ENCODE measurements at regions not wholly inside any gene's neighbourhood (a gene's known extent, or its start where the extent isn't known, plus 50 kb on each side); places are given as distances from the start of the nearest gene placed in this dataset.

DNA sequence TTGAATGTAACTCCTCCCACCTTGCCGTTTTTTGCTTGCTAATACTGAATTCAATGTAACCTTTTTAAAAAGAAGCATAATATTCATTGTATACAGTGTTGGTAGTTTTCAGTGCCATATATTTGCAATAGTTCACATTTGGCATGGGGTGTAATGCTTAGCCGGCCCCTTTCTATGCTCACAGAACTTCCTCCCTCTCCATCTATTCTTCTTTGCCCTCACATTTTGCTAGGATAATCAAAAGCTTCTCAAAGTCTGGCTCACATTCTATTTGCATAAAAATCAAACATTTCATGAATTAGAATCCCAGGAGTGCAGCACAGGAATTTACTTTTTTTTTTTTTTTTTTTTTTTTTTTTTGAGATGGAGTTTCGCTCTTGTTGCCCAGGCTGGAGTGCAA is 226.3 kb upstream of the MPDZ start:
- Histone ChIP-seq H4K20me1 (replicated peaks; ENCODE audit: control insufficient read depth, extremely low read depth, insufficient read depth, low read length) (no peaks in the 10 kb centered on the region), H3K79me2 (ENCODE audit: control insufficient read depth, insufficient read depth, low read length) (no peaks in the 10 kb centered on the region), H3K9me3 (replicated peaks; ENCODE audit: control insufficient read depth, insufficient read depth, low read length) (no peaks in the 10 kb centered on the region), H3K4me2 (ENCODE audit: insufficient read depth, low read length) (no peak overlapping the region), H3K27me3 (ENCODE audit: control insufficient read depth in 2 of 2, insufficient read depth in 2 of 2, low read length in 2 of 2) (no peaks in the 10 kb centered on the region), H3K4me3 (replicated peaks in 1 of 3; ENCODE audit: insufficient read depth in 1 of 3, low read depth in 1 of 3, low read length in 3 of 3) (no peak overlapping the region), H3K36me3 (ENCODE audit: control insufficient read depth in 2 of 2, extremely low read depth in 1 of 2, insufficient read depth in 2 of 2, low read length in 2 of 2) (no peaks in the 10 kb centered on the region), H3K4me1 (ENCODE audit: control insufficient read depth, extremely low read depth, insufficient read depth, low read length) (no peaks in the 10 kb centered on the region), H3K9me1 (replicated peaks; ENCODE audit: control insufficient read depth, extremely low read depth, insufficient read depth, low read length) (no peaks in the 10 kb centered on the region), H3K9ac (replicated peaks; ENCODE audit: extremely low read depth, insufficient read depth, low read length) (no peak overlapping the region), H2AFZ (ENCODE audit: low read depth, low read length) (no peak overlapping the region), H3K27ac (ENCODE audit: insufficient read depth, low read depth, low read length) (no peak overlapping the region)
- CTCF ChIA-PET, result interaction anchor here (1.7 kb wide), 1 partner anchor 9 kb away, joined by 4 read pairs; no protein-coding TSS in a partner anchor
- FAIRE-seq (no peak), DNase-seq (ENCODE audit: low read depth, low spot score) (no peak)
- intact Hi-C loops (cut with micrococcal nuclease) (no loop called here), dilution Hi-C loops (cut with MboI; ENCODE audit: extremely low pct_ligation_motif_present, low sequenced_read_pairs) (no loop called here)
- TF ChIP-seq MYC (IDR thresholded peaks at IDR 0.05; ENCODE audit: low read depth, low read length), result no peak
- TF ChIP-seq FOS (IDR thresholded peaks at IDR 0.05; ENCODE audit: borderline replicate concordance, insufficient read depth, low read length), result no peak
- no peak for TF ChIP-seq POLR2A (IDR thresholded peaks at IDR 0.05; ENCODE audit: low read depth, low read length)
- TF ChIP-seq, protein P1, sequence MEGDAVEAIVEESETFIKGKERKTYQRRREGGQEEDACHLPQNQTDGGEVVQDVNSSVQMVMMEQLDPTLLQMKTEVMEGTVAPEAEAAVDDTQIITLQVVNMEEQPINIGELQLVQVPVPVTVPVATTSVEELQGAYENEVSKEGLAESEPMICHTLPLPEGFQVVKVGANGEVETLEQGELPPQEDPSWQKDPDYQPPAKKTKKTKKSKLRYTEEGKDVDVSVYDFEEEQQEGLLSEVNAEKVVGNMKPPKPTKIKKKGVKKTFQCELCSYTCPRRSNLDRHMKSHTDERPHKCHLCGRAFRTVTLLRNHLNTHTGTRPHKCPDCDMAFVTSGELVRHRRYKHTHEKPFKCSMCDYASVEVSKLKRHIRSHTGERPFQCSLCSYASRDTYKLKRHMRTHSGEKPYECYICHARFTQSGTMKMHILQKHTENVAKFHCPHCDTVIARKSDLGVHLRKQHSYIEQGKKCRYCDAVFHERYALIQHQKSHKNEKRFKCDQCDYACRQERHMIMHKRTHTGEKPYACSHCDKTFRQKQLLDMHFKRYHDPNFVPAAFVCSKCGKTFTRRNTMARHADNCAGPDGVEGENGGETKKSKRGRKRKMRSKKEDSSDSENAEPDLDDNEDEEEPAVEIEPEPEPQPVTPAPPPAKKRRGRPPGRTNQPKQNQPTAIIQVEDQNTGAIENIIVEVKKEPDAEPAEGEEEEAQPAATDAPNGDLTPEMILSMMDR (IDR thresholded peaks at IDR 0.05; ENCODE audit: extremely low read depth in 1 of 2, insufficient read depth in 1 of 2, low read depth in 1 of 2, low read length in 2 of 2), result no peak
- no peak for TF ChIP-seq JUN (IDR thresholded peaks at IDR 0.05; ENCODE audit: borderline replicate concordance, insufficient read depth, insufficient read length, low read depth)
- TF ChIP-seq, protein P2, sequence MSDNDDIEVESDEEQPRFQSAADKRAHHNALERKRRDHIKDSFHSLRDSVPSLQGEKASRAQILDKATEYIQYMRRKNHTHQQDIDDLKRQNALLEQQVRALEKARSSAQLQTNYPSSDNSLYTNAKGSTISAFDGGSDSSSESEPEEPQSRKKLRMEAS (IDR thresholded peaks at IDR 0.05; ENCODE audit: insufficient read depth, insufficient read length), result no peak
- TF ChIP-seq GATA2 (IDR thresholded peaks at IDR 0.05; ENCODE audit: insufficient read depth, insufficient read length, low read depth, low read length), result no peak
- TF ChIP-seq POLR2AphosphoS5 (IDR thresholded peaks at IDR 0.05; ENCODE audit: insufficient read depth, low read depth, low read length), result no peak
- no peak for TF ChIP-seq EZH2 (IDR thresholded peaks at IDR 0.05; ENCODE audit: borderline replicate concordance, low read depth, low read length, severe bottlenecking)
- BruUV-seq (replicated peaks), result no TSS peak
- POLR2A ChIA-PET, result no interaction called here

Data from endothelial cell of umbilical vein (primary cell).